KOPT-K1 (cell line): ENCODE measurements at regions not wholly inside any gene's neighbourhood (a gene's known extent, or its start where the extent isn't known, plus 50 kb on each side); places are given as distances from the start of the nearest gene placed in this dataset.

Source experiments
- H3K27ac ChIP-seq: fragments of 200-600 bp; sonication (generic); 2 replicates; pipeline ENCODE4 v1.5.1; 2016; ENCODE audit warnings: antibody characterized with exemption, mild to moderate bottlenecking, low read depth, low read length; ENCODE audit not compliant: poor library complexity, severe bottlenecking
- H3K36me3 ChIP-seq: fragments of 200-600 bp; sonication (generic); 2 replicates; pipeline ENCODE4 v1.5.1; 2017; ENCODE audit warnings: antibody characterized with exemption, mild to moderate bottlenecking, low read length, moderate library complexity; ENCODE audit not compliant: insufficient read depth
- H3K9me3 ChIP-seq: fragments of 200-600 bp; sonication (generic); 2 replicates; pipeline ENCODE4 v1.5.1; 2017; ENCODE audit warnings: antibody characterized with exemption, low read length, mild to moderate bottlenecking; ENCODE audit not compliant: insufficient read depth, poor library complexity, severe bottlenecking

GRCh38 chr12:90899456-90900182 is 55.4 kb downstream of the CCER1 start:
- Histone ChIP-seq H3K27ac (no peak overlapping the region), H3K9me3 (no peaks in the 10 kb centered on the region), H3K36me3 (no peaks in the 10 kb centered on the region)

- Histone ChIP-seq H3K36me3 (no peaks in the 10 kb centered on the region), H3K27ac (no peak overlapping the region), H3K9me3 (no peaks in the 10 kb centered on the region)
These were observed 57.0 kb downstream of the CCER1 start for GRCh38 chr12:90897986-90898385.

- Histone ChIP-seq H3K27ac (no peak overlapping the region), H3K9me3 (no peaks in the 10 kb centered on the region), H3K36me3 (no peaks in the 10 kb centered on the region)
These were observed 57.7 kb downstream of the CCER1 start for GRCh38 chr12:90897316-90897715.

- Histone ChIP-seq H3K9me3 (no peaks in the 10 kb centered on the region), H3K27ac (no peak overlapping the region), H3K36me3 (no peaks in the 10 kb centered on the region)
These were observed 58.2 kb downstream of the CCER1 start for GRCh38 chr12:90896821-90897220.

- Histone ChIP-seq H3K36me3 (no peaks in the 10 kb centered on the region), H3K27ac (no peak overlapping the region), H3K9me3 (no peaks in the 10 kb centered on the region)
These were observed 58.8 kb downstream of the CCER1 start for GRCh38 chr12:90896164-90896563.

GRCh38 chr12:90888316-90888715 is 66.7 kb downstream of the CCER1 start:
- no peaks in the 10 kb centered on the region for H3K9me3 ChIP-seq
- H3K27ac ChIP-seq: no peak overlapping the region
- H3K36me3 ChIP-seq: no peaks in the 10 kb centered on the region

GRCh38 chr12:90883456-90883855 is 71.5 kb downstream of the CCER1 start:
- Histone ChIP-seq H3K9me3 (no peaks in the 10 kb centered on the region), H3K36me3 (no peaks in the 10 kb centered on the region), H3K27ac (no peak overlapping the region)

GRCh38 chr12:90871726-90872096 is 83.3 kb downstream of the CCER1 start:
- Histone ChIP-seq H3K27ac (no peak overlapping the region), H3K36me3 (no peaks in the 10 kb centered on the region), H3K9me3 (no peaks in the 10 kb centered on the region)

- Histone ChIP-seq H3K9me3 (no peaks in the 10 kb centered on the region), H3K27ac (no peak overlapping the region), H3K36me3 (no peaks in the 10 kb centered on the region)
These were observed 83.8 kb downstream of the CCER1 start for GRCh38 chr12:90870971-90871725.

- H3K36me3 ChIP-seq: no peaks in the 10 kb centered on the region
- H3K27ac ChIP-seq: no peak overlapping the region
- H3K9me3 ChIP-seq: no peaks in the 10 kb centered on the region
These were observed 86.3 kb downstream of the CCER1 start for GRCh38 chr12:90868626-90869025.

GRCh38 chr12:90859591-90859990 is 95.4 kb downstream of the CCER1 start:
- Histone ChIP-seq H3K9me3 (no peaks in the 10 kb centered on the region), H3K27ac (no peak overlapping the region), H3K36me3 (no peaks in the 10 kb centered on the region)

GRCh38 chr12:90858252-90858651 is 96.7 kb downstream of the CCER1 start:
- Histone ChIP-seq H3K9me3 (no peaks in the 10 kb centered on the region), H3K27ac (no peak overlapping the region), H3K36me3 (no peaks in the 10 kb centered on the region)

- Histone ChIP-seq H3K9me3 (no peaks in the 10 kb centered on the region), H3K36me3 (no peaks in the 10 kb centered on the region), H3K27ac (no peak overlapping the region)
These were observed 99.4 kb downstream of the CCER1 start for GRCh38 chr12:90855534-90855933.

GRCh38 chr12:90854136-90854689 is 100.8 kb downstream of the CCER1 start:
- H3K36me3 ChIP-seq: no peaks in the 10 kb centered on the region
- H3K9me3 ChIP-seq: no peaks in the 10 kb centered on the region
- no peak overlapping the region for H3K27ac ChIP-seq

- Histone ChIP-seq H3K27ac (no peak overlapping the region), H3K36me3 (no peaks in the 10 kb centered on the region), H3K9me3 (no peaks in the 10 kb centered on the region)
These were observed 102.9 kb downstream of the CCER1 start for GRCh38 chr12:90851800-90852718.
